Fibroblast of skin of left quadriceps (primary cell): ENCODE measurements at regions not wholly inside any gene's neighbourhood (a gene's known extent, or its start where the extent isn't known, plus 50 kb on each side); places are given as distances from the start of the nearest gene placed in this dataset.
"Not testable (repeated sequence)": the region's sequence is repeated elsewhere in the genome, so short reads cannot be mapped to it uniquely, and the experiment has no call there.

Source experiments
- DNase-seq, 2 experiments: peaks; one replicate each; pipeline ENCODE4 v3.0.0-alpha.2; 2013; ENCODE audit warnings: low read depth in 2 of 2

DNA sequence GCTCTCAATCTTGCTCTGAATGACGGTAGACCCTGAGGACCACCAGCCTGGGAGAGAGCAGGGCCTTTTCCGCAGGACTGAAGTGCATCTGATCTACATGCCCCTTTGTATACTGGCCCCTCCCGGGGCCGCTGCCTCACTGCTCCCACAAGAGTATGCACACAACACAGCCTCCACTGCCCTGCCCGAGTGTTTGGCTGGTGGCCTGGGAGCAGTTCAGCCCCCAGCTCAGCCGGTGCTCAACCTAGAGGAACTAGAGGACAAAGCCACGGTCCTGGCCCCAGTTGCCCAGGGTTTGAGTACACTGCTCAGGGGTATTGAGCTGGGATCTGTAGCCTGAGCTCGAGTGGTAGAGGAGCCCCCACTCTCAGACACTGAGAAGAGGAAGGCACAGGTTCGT, 118.9 kb upstream of the CAB39 start:
- DNase-seq, result no peak

DNA sequence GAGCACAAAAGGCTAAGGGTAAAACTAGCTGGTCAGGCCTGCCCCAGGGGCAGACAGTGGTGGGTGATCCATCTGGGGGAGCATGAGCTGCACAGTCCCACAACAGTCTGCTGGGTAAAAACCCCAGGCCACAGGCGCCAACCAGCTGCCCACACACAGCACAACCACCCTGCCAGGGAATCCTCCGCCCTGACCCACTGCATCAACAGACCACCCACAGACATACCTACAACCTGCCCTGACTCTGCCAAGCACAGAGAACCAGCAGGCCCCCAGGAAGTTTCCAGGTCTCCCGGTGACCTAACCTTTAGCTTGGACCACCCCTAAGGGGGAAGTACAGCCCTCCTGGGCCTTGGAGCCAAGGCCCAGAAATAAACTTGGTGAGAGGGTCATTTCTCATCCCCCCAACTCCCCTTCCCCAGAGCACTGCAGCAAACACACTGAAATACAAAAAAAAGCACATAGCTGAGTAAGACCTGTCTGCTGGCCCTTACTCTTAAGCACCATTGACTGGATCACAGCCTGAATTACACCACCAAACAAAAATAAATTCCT, 118.3 kb upstream of the CAB39 start:
- no peak for DNase-seq

DNA sequence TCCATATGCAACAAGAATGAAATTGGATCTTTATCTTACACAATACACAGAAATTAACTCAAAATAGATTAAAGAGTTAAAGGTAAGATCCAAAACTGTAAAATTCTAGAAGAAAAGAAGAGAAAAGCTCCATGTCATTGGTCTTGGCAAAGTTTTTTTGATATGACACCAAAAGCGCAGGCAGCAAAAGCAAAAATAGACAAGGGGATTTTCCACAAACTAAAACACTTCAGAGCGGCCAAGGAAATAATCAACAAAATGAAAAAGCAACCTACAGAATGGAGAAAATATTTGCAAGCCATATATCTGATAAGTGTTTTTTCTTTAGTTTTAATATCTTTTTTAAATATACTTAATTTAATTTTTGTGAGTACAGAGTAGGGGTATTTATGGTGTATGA, 112.8 kb upstream of the CAB39 start:
- no peak for DNase-seq

DNA sequence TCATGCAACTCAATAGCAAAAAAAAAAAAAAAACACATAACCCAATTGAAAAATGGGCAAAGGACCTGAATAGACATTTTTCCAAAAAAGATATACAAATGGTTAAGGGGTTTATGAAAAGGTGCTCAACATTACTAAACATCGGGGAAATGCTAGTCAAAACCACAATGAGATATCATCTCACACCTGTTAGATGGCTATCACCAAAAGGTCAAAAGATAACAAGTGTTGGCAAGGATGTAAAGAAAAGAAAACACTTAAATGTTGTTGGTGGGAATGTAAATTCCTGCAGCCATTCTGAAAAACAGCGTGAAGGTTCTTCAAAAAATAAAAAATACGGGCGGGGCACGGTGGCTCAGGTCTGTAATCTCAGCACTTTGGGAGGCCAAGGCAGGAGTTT, 112.4 kb upstream of the CAB39 start:
- no peak for DNase-seq

DNA sequence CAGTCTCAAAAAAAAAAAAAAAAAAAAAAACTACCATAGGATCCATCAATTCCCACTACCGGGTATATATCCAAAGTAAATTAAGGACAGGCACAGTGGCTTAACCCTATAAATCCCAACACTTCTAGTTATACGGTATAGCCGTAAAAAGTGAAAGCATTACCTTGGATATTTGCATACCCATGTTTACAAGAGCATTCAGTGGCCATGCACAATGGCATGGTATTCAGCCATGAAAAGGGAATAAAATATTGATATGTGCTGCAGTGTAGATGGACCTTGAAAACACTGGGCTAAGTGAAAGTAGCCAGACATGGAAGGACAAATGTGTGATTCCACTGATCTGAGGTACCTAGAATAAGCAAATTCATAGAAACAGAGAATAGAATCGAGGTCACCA, 111.8 kb upstream of the CAB39 start:
- DNase-seq, result no peak

DNA sequence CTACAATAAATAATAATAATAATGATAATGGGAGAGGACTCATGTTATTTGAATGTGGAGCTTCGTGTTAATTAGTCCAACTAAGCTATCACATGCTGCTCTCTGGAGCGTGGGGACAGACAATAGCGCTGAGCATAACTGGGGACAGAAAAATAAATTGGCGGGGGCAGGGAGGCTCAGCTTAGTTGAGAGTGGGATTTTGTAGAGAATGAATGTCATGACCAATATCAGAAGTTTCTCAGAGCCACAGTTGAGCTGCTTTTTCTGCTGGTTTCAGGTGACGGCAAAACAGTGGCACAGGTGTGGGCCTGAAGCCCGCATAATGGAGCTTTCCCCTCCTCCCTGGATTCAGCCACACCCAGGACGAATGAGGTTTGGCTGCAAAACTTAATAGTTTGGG, 111.1 kb upstream of the CAB39 start:
- no peak for DNase-seq

DNA sequence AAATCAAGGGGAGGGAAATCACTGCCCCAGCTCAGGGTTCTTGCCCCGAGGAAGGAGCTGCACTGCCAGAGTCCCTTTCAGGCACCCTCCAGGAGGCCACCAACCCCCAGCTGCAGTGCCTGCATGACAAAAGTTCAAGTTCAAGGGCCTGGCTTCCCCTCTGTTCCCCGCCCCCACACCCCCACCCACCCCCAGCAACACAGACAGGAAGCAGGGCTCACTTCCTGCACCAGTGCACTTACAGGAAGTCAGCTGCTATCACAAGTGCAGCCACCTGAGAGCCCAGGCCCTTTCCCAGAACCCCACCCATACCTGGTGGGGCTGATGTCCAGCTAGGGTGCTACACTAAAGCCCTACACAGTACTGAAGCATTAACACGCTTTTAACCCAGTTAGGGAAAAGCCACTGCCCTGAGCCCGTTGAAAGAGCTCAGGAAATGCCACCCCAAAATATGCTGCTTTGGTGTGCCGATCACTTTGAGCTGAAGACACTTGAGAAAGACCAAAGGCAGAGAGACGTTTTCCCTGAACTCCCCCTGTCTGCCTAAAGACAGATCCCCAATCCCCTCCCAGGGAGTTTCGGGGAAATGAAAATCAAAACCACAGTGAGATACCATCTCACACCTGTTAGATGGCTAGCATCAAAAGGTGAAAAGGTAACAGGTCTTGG, 109.9 kb upstream of the CAB39 start:
- no peak for DNase-seq

DNA sequence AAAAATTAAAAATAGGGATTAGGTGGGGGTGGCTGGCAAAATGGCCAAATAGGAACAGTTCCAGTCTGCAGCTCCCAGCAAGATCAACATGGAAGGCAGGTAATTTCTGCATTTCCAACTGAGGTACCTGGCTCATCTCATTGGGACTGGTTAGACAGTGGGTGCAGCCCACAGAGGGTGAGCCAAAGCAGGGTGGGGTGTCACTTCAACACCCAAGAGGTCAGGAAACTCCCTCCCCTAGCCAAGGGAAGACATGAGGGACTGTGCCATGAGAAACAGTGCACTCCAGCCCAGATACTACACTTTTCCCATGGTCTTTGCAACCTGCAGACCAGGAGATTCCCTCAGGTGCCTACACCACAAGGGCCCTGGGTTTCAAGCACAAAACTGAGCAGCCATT, 109.3 kb upstream of the CAB39 start:
- not testable (repeated sequence) for DNase-seq

DNA sequence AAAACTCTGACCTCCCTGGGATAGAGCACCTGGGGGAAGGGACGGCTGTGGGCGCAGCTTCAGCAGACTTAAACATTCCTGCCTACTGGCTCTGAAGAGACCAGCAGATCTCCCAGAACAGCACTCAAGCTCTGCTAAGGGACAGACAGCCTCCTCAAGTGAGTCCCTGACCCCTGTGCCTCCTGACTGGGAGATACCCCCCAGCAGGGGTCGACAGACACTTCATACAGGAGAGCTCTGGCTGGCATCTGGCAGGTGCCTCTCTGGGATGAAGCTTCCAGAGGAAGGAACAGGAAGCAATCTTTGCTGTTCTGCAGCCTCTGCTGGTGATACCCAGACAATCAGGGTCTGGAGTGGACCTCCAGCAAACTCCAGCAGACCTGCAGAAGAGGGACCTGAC, 108.5 kb upstream of the CAB39 start:
- DNase-seq, result not testable (repeated sequence)

DNA sequence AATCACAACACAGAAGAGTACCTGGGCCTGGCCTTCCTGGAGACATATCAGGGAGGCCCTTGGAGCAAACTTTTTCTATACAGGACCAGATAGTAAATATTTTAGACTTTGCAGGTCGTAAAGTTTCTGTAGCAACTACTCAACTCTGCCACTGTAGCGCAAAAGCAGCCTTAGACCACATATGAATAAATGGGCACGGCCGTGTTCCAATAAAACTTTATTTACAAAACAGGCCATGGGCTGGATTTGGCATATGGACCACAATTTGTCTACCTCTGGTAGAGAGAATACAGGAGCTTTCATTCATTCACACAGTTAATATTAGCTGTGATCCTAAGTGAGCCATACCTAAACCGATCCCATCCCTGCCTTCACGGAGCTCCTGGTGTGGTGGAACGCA, 98.6 kb upstream of the CAB39 start:
- no peak for DNase-seq

DNA sequence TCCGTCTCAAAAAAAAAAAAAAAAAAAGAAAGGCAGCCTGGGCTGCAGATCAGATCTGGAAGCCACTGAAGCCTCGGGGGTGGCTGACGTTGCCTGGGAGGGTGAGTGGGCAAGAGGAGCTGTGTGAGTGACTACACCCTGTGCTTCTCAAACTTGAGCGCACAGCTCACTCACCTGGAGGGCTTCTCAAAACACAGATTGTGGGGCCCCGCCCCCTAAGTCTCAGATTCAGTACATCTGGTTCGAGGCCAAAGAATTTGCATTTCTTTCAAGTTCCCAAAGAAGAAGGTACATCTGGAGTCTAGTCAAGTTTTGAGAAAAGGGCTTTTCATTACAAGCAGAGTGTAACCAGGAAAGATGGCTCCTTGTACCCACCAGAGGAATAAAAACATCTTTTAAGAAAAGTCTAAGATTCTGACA, 97.7 kb upstream of the CAB39 start:
- DNase-seq, result no peak

DNA sequence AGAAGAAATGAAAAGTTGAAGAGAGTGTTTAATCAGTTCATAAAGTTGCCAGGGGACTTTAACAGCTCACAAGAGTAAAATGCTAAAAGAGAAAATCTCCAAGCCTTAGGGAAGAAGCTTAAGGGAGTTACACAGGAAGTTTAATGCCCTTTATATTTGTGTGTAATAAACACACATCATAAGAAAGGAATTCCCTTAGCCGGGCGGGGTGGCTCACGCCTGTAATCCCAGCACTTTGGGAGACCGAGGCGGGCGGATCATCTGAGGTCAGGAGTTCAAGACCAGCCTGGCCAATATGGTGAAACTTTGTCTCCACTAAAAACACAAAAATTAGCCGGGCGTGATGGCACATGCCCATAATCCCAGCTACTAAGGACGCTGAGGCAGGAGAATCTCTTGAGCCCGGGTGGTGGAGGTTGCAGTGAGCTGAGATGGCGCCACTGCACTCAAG, 95.4 kb upstream of the CAB39 start:
- peak; percentile 42 to 51 for DNase-seq

DNA sequence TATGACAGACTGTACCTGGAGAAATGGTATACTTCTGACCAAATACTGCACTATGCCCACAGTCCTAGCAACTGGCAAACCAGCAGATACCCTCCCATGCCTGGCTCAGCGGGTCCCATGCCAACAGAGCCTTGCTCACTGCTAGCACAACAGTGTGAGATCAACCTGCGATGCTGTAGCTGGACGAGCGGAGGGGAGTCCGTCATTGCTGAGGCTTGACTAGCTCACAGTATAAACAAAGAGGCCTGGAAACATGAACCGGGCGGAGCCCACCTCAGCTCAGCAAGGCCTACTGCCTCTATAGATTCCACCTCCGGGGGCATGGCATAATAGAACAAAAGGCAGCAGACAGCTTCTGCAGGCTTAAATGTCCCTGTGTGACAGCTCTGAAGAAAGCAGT, 93.2 kb upstream of the CAB39 start:
- no peak for DNase-seq

DNA sequence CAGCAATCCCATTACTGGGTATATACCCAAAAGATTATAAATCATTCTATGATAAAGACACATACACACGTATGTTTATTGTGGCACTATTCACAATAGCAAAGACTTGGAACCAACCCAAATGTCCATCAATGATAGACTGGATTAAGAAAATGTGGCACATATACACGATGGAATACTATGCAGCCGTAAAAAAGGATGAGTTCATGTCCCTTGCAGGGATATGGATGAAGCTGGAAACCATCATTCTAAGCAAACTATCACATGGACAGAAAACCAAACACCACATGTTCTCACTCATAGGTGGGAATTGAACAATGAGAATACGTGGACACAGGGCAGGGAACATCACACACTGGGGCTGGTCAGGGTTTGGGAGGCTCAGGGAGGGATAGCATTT, 87.4 kb upstream of the CAB39 start:
- not testable (repeated sequence) for DNase-seq

DNA sequence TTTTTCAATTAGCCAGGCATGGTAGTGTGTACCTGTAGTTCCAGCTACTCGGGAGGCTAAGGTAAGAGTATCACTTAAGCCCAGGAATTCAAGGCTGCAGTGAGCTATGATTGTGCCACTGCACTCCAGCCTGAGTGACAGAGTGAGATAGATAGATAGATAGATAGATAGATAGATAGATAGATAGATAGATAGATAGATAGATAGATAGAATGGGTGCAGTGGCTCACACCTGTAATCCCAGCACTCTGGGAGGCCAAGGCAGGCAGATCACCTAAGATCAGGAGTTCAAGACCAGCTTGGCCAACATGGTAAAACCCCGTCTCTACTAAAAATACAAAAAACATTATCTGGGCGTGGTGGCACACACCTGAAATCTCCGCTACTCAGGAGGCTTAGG, 85.6 kb upstream of the CAB39 start:
- not testable (repeated sequence) for DNase-seq

DNA sequence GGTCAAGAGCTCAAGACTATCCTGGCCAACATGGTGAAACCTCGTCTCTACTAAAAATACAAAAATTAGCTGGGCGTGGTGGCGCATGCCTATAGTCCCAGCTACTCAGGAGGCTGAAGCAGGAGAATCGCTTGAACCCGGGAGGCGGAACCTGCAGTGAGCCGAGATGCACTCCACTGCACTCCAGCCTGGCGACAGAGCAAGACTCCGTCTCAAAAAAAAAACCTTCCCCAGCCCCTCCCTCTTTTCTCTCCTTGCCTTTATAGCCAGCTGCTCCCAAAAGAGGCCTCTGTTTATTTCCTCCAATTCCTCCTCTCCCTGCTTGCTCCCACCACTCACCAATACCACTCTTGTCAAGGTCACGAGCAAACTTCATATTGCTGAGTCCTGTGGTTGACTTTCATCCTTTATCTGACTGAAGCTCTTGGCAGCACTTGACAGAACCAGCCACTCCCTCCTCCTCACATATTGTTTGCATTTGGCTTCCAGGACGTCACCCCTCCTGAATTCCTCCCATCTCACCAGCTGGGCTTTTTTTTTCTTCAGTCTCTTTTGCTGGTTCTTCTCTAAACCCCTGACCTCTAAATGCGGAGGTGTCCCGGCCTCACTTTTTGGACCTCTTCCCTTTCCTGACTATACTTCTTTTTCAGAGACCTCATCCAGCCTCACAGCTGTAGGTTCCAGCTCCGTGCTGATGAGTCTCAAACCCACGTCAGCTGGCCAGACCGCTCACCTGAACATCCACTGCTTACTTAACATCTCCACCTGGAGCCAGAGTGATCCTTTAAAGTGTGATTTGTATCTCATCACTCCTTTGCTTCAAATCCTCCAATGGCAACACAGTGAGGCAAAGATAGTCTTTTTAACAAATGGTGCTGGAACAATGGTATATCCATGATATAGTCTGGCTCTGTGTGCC, 84.6 kb upstream of the CAB39 start:
- DNase-seq, result peak; percentile 37 to 39

DNA sequence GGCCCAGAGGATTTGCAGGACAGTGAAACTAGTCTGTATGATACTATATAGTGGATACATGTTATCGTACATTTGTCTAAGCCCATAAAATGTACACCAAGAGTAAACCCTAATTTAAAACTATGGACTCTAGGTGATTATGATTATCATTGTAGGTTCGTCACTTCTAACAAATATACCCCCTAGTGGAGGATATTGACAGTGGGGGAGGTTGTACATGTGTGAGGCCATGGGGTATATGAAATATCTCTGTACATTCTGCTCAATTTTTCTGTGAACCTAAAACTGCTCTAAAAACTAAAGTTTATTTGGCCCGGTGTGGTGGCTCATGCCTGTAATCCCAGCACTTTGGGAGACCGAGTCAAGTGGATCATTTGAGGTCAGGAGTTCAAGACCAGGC, 81.2 kb upstream of the CAB39 start:
- no peak for DNase-seq

DNA sequence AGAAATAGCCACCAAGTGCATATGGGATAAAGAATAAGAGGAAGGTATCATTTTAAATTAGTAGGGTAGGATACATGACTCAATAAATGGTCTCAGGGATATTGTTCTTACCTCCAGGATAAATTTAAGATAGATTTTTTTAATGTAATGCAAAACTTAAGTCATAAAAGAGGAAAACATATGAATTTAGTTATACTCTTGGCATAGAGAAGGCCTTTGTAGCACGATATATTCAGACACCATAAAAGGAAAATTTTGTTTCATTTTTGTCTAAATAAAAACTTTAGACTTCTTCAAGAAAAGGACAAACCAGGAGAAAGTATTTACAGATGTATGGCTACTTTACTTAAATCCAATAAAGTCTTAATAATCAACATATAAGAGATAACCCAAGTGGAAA, 78.5 kb upstream of the CAB39 start:
- no peak for DNase-seq

DNA sequence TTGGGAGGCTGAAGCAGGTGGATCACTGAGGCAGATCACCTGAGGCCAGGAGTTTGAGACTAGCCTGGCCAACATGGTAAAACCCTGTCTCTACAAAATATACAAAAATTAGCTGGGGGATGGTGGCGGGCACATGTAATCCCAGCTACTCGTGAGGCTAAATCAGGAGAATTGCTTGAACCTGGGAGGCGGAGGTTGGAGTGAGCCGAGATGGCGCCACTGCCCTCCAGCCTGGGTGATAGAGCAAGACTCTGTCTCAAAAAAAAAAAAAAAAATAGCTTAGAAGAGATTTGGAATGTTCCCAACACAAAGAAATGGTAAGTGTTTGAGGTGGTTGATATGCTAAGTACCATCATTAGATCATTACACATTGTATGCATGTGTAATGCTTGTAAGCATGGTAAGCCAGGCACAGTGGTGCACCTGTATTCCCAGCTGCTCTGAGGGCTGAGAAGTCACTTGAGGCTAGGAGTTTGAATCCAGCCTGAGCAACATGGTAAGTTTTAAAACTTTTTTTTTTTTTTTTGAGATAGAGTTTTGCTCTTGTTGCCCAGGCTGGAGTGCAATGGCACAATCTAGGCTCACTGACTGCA, 77.8 kb upstream of the CAB39 start:
- DNase-seq, result not testable (repeated sequence)

DNA sequence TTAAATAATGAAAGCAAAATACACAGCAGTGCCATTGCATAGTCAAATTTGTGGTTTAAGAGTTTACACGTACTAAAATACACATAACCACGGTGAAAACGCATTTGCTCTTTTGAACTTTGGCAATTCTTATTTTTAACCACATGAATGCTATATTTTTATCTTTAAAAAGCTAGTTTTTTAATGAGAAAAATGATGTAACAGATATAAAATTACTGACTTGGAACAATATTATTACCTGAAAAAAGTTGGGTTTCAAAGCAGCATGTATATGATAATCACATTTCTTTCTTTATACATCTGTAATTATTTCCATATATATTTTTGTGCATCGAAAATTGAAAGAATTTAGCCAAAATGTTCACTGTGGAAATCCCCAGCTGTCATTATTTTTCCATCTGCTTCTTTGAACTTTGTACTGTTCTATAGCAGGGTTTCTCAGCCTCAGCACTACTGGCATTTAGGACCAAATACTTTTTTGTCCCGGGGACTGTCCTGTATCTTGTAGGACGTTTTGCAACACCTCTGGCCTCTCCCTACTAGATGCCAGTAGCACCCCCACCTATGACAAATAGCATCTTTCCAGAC, 75.9 kb upstream of the CAB39 start:
- no peak for DNase-seq

DNA sequence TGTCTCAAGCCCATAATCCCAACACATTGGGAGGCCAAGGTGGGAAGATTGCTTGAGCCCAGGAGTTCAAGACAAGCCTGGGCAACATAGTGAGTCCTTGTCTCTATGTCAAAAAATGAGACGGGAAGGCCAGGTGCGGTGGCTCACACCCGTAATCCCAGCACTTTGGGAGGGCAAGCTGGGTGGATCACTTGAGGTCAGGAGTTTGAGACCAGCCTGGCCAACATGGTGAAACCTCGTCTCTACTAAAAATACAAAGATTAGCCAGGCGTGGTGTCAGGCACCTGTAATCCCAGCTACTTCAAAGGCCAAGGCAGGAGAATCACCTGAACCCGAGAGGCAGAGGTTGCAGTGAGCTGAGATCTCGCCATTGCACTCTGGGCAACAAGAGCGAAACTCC, 75.2 kb upstream of the CAB39 start:
- DNase-seq, result not testable (repeated sequence)

DNA sequence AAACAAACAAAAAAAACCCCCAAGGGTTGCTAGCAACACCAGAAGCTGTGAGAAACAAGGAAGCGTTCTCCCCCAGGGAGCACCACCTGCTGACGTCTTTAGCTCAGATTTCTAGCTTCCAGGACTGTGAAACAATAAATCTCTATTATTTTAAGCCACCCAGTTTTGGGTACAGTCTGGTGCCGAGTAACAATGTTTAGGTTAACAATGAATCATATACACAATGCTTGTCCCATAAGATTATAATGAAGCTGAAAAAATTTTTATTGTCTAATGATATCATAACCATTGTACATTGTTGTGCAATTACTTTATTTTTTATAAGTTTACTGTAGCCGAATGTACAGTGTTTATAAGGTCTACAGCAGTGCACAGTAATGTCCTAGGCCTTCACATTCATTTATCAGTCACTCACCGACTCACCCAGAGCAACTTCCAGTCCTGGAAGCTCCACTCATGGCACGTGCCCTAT, 72.1 kb upstream of the CAB39 start:
- DNase-seq, result no peak
